DMS114 treated with DMSO at 0.1 percent for 48 hours (cell line): ENCODE measurements at regions not wholly inside any gene's neighbourhood (a gene's known extent, or its start where the extent isn't known, plus 50 kb on each side); places are given as distances from the start of the nearest gene placed in this dataset.
"Not testable (repeated sequence)": the region's sequence is repeated elsewhere in the genome, so short reads cannot be mapped to it uniquely, and the experiment has no call there.

Source experiments
- DNase-seq: peaks from one replicate; lab custom pipeline; 2025; ENCODE audit not compliant: unreplicated experiment; lab: John Stamatoyannopoulos, UW

DNA sequence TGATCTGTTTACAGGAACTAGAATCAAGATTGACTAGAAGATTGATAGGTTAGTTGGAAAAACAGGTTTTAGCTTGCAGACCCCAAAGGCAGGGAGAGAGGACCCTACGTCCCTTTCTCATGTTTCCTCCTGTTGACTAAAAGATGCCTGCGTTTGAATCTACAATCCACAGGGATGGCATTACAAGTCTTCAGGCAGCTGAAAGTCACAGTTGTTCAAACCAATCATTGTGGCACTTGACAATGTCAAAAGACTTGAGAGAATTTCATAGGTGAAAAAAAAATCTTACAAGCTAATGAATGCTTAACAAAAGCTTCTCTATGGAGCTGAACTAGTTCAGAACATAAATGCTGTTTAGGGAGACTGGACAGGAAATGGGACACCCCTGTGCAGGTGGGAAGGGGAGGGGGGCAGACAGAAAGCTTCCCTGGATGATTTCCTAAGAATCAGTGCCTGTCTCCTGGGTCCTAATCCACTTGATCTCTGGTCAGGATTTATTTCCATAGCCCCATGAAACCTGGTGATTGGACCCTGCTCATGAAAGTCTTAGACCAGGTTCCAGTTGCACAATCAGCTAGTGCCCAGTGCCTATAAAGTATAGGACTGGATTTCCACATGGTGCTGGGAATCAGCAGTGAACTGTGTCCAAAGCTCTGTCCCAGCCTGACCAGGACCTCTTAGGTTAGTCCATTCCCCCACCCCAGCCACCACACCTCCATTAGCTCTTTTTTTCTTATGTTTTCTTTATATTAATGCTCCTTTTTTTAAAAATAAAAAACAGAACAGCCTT lies 91.6 kb upstream of the BCAR3 start:
- no peak for DNase-seq

GRCh38 chr1:93771843-93772242 lies 90.2 kb upstream of the BCAR3 start:
- DNase-seq, result no peak

- DNase-seq, result no peak
Observed at GRCh38 chr1:93770640-93771039, 89.0 kb upstream of the BCAR3 start.

- DNase-seq, result no peak
Observed at GRCh38 chr1:93769777-93770176, 88.1 kb upstream of the BCAR3 start.

DNA sequence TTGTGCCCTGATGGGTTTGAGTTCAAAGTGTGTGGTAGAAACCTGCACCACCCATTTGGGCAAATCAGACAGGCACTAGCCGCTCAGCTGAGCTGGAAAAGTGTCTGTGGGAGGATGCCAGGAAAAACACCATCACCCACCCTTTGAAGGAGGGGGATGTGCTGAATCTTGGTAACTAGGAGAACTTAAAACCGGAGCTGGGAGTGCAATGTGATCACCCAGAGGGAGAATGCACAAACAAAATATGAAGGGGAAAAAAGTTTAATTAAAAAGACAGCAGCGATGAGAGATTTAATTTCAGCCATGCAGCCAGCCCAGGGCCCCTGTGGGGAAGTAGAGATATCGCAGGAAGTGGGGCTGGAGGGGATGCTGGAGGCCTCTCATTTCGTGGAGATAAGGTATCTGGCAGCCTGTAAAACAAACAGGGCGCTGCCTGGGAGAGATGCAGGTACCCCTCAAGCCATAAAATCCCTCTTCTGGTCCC lies 86.8 kb upstream of the BCAR3 start:
- no peak for DNase-seq

DNA sequence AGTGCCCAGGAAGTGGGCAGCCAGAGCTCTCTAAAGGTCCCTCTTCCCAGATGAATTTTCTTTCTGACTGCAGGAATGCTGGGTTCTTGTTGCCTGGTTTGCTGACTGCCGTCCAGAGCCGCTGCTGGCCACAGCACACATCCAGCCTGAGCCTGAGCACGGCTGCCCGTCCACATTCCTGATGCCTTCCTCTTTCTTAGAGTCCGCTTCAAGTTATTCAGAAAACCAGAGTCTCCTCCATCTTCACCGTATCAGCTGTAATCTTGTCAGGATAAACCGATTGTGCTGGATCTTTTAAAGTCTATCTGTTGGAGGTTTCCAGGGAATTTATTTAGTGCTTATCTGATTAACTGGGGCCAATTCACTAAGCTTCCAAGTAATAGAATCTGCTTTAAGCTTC lies 84.8 kb upstream of the BCAR3 start:
- no peak for DNase-seq

DNA sequence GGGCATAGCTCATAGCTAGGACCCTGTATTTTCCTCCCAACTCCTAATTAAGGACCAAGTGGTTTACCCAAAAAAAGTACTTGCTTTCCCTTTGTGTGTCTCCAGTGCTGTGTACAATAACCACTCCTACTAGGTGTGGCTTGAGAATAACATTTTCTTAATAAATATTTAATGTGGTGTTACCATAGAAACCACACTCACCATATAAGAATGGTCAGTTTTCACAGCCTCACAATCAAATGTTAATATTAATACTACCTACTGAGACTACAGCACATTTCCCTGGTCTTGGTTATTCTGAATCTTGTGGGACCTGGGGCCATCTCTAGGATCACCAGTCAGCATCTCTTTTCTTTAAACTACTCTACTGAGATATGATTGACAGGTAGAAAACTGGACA lies 83.5 kb upstream of the BCAR3 start:
- DNase-seq, result no peak

DNA sequence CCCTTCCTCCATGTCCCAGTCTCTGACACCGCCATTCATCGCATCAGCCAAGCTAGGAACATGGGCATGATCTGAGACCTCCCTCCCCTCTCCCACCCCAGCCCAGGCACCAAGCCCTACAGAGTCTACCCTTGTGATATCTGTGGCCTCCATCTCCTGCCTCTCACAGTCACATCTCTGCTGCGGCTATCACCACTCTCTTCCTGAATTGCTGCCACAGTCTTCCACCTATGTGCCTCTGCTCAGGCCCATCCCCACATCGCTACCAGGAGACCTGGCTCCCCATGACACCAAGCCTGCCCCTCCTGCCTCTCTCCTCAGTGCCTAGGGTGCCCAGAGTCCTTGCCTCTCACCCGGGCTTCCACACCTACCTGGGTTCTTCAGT lies 82.7 kb upstream of the BCAR3 start:
- no peak for DNase-seq

DNA sequence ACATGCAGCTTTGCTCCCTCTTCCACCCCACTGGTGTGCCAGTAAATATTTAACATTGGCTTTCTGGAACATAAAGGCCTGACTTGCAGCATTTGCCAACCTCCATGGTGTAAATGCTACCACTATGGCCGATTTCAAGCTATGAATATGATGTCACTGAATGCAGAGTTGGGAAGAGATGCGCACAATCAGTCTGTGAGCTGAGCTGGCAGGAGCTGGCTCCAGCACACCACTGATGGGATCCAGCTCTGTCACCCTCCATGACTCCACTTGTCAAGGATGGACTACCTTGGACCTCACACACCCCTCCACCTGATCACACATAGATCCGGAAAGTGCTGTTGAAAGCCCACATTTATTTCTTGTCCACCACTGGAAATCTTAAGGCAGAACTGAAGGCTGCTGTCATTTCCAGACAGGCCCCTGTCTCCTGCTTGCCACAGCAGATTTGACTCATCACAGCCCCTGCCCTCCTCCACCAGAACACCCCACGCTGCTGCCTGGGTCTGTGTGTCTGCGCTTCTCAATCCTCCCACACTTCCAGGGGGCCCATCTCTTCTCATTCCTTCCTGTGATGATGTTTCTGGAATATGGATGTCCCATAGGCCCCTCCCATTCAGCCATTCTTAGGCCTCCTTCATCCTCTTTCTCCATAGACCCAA lies 82.2 kb upstream of the BCAR3 start:
- no peak for DNase-seq

DNA sequence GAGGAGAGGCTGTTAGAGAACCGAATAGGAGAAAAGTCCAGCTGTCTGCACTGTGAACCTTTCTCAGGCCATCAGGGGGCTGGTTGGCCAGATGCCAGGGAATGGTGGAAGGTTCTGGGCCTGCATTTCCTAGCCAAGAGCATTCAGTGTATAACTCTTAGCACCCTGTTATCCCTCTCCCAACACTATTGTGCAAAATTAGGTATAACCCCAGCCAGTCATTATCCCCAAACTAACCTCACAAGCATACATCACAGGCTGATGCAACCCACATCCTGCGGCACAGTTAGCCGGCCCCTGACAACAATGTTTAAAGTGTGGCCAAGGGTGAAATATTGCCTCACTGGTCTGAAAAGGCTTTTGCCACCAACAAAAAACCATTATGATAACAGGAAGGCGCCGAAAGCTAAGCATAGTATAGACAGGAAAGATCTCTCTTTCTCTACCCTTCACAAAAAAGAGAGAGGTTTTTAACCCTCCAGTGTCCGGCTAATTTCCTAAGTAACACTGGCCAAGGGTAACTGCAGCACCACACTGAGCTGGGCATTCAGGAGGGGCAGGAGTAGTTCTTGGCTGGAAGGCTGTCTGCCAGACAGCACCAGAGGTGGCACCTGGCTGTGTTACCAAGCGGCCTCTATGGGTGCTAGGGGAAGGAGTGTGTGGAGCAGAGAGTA lies 77.3 kb upstream of the BCAR3 start:
- DNase-seq, result no peak

DNA sequence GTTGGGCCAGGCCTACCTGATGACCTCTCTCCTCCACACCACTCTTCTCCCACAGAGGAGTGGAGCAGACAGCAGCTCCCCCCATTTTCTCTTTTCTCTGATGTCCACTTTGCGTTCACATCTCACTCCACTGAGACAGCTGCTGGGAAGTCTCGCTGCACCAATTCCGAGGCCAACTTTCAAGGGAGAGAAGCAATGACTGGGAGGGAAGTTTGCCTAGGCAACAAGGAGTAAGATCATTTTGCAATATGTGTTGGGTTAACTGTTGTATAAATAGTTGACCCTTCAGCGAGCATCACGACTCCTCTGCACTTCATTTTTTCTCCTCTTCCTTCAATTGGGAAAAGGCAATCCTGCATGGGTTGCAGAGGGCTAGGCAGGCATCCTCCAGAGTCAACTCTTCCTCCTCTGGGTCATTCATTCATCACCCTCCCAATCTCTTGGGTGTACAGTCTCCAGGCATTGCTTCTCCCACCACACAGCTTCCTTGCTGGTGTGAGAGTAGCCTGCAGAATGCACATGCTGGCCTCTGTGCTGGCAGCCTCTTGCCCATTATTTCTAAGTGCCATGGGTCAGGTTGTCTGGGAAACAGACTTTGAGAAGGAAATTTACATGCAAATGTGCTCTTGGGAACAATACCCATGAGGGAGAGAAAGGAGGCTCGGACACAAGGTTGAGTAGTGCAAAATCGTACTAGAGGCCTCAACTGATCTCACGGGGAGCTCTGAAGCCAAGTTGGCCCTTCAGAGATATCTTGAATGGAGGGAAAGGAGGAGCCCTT lies 75.8 kb upstream of the BCAR3 start:
- no peak for DNase-seq

DNA sequence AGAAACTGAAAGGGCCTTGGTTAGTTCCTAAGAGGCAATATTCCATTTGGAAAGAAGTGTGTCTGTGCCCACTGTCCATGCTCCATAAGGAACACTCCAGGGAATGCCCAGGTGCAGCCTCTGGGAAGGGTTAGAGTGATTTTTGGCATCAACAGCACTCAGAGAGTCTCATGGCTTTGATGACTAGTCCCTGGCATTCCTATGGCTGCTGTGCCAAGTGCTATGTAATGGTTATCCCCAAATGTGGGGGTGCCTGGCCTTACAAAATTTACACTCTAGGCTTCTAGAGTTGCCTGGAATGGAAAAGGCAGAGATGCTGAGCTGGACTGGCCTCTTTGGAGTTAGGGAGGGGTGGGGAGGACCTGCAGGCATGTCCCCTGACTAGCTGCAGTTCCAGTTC lies 75.0 kb upstream of the BCAR3 start:
- no peak for DNase-seq

GRCh38 chr1:93755251-93755715 lies 73.6 kb upstream of the BCAR3 start:
- not testable (repeated sequence) for DNase-seq

DNA sequence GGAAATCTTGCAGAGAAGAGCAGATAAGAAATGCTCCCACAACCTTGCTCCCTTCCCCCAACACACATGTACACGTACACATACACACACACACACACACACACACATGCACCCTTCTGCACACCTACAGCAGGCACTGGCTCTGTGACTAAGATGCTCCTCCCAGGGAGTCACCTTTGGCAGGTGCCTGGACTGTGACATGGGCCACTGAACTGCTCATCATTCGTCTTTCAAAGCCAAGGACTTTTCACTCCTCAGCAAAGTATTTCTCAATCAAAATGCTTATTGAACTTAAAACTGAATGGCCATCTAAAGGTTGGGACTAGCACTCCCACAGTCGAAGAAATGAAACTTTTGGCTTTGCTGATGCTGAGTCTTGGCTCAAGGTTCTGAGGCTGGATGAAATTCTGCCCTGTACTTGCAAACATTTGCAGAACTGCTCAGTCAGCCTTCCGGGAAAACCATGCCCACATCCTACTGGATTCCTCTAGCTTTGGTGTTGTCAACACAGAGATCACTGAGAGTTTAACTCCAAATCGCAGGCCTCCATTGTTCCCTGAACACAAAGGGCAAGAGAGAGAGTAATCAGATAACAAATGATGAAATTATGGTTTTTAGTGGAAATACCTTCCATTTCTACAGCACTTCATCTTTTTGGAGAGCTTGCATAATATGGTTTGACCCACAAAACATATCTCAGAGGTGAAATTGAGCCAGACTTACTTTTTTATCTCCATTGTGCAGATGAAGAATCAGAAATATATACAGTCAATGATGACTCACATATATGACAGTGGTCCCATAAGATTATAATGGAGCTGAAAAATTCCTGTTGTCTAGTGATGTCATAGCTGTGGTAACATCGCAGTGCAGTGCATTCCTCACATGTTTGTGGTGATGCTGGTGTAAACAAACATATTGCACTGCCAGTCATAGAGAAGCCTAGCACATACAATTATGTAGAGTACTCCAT lies 72.4 kb upstream of the BCAR3 start:
- no peak for DNase-seq

- DNase-seq, result no peak
Observed at GRCh38 chr1:93751377-93752250, 70.0 kb upstream of the BCAR3 start.

- no peak for DNase-seq
Observed at GRCh38 chr1:93750955-93751354, 69.3 kb upstream of the BCAR3 start.

DNA sequence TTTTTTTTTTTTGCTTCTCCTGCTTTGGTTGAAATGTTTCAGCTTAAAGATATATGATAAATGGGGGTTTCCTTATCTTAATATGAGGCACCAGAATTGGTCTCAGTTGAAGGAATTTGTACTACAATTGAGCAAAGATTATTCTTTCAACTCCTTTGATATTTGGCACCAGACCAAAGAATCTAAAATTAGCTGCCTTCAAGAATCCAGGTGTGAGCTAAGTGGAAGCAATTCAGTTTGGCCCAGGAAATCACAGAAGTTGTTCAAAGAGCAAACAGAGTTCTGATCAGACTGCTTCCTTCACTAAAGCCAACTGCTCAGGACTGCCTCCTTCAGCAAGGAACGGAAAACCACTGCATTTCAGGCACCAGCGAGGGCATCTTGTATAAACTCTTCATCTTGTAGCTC lies 68.3 kb upstream of the BCAR3 start:
- no peak for DNase-seq

- no peak for DNase-seq
Observed at GRCh38 chr1:93749487-93749886, 67.8 kb upstream of the BCAR3 start.
